Endothelial cell of umbilical vein (primary cell): ENCODE measurements at regions not wholly inside any gene's neighbourhood (a gene's known extent, or its start where the extent isn't known, plus 50 kb on each side); places are given as distances from the start of the nearest gene placed in this dataset.

Source experiments
- BruUV-seq: library from RNA; stranded (reverse); fragments of 400-500 nt; replicated peaks from 2 replicates; lab custom pipeline; 2021; lab: Mats Ljungman, UMichigan
- CTCF ChIA-PET: fragments of 300-600, 350-600 bp; sonication (Branson Sonifier 250); formaldehyde crosslinking; loops from one replicate; lab custom pipeline; 2021; ENCODE audit warnings: antibody characterized with exemption, inconsistent platforms; lab: Charles Lee
- POLR2A ChIA-PET: fragments of 300-600, 350-600 bp; sonication (Branson Sonifier 250); formaldehyde crosslinking; loops from one replicate; lab custom pipeline; 2021; ENCODE audit warnings: antibody characterized with exemption, inconsistent platforms; lab: Charles Lee
- DNase-seq: peaks from one replicate; pipeline ENCODE4 v3.0.0-alpha.2; 2011; ENCODE audit warnings: low read depth, low spot score
- FAIRE-seq: peaks from 2 replicates; lab custom pipeline; 2011; peaks lifted over from hg19 to GRCh38; lab: Jason Lieb, UNC
- H2AFZ ChIP-seq: 2 replicates; pipeline ENCODE4 v1.6.0; 2012; ENCODE audit warnings: low read depth, low read length, control low read depth, inconsistent platforms
- H3K27ac ChIP-seq: 2 replicates; pipeline ENCODE4 v1.5.1; 2011; ENCODE audit warnings: low read depth, mild to moderate bottlenecking, control low read depth, low read length, moderate library complexity; ENCODE audit not compliant: insufficient read depth
- H3K27me3 ChIP-seq, 2 experiments: 2 replicates each; pipeline versions ENCODE4 v1.6.0 to v1.6.1; 2011; ENCODE audit warnings: low read length in 2 of 2, mixed read lengths in 1 of 2; ENCODE audit not compliant: control insufficient read depth in 2 of 2, insufficient read depth in 2 of 2
- H3K36me3 ChIP-seq, 2 experiments: 2 replicates in 1 of 2; 3 replicates in 1 of 2; pipeline ENCODE4 v1.5.1; 2011; ENCODE audit warnings: low read length in 2 of 2, mild to moderate bottlenecking in 1 of 2, moderate library complexity in 1 of 2; ENCODE audit not compliant: control insufficient read depth in 2 of 2, insufficient read depth in 2 of 2; ENCODE audit errors: extremely low read depth in 1 of 2
- H3K4me1 ChIP-seq: 3 replicates; pipeline ENCODE4 v1.5.1; 2011; ENCODE audit warnings: mild to moderate bottlenecking, low read length; ENCODE audit not compliant: control insufficient read depth, insufficient read depth; ENCODE audit errors: extremely low read depth
- H3K4me2 ChIP-seq: 2 replicates; pipeline ENCODE4 v1.6.1; 2011; ENCODE audit warnings: low read length, control low read depth, mixed read lengths; ENCODE audit not compliant: insufficient read depth
- H3K4me3 ChIP-seq, 3 experiments: fragments of 200-600 bp in 1 of 3; sonication (generic), shearing (Covaris generic) in 1 of 3; replicated peaks in 1 of 3; 2 replicates each; pipeline ENCODE4 v1.5.1; 2011 to 2016; ENCODE audit warnings: control low read depth in 3 of 3, low read length in 3 of 3, mild to moderate bottlenecking in 2 of 3, inconsistent platforms in 1 of 3, low read depth in 1 of 3, moderate library complexity in 1 of 3; ENCODE audit not compliant: insufficient read depth in 1 of 3
- H3K79me2 ChIP-seq: 2 replicates; pipeline ENCODE4 v1.6.0; 2012; ENCODE audit warnings: low read length, inconsistent platforms; ENCODE audit not compliant: control insufficient read depth, insufficient read depth
- H3K9ac ChIP-seq: replicated peaks from 2 replicates; pipeline ENCODE3; 2011; ENCODE audit warnings: low read length, control low read depth; ENCODE audit not compliant: insufficient read depth; ENCODE audit errors: extremely low read depth
- H3K9me1 ChIP-seq: replicated peaks from 3 replicates; pipeline ENCODE4 v1.6.0; 2011; ENCODE audit warnings: mild to moderate bottlenecking, low read length; ENCODE audit not compliant: control insufficient read depth, insufficient read depth; ENCODE audit errors: extremely low read depth
- H3K9me3 ChIP-seq: replicated peaks from 2 replicates; pipeline ENCODE4 v1.5.1; 2012; ENCODE audit warnings: low read length, inconsistent platforms; ENCODE audit not compliant: control insufficient read depth, insufficient read depth
- H4K20me1 ChIP-seq: replicated peaks from 2 replicates; pipeline ENCODE3; 2011; ENCODE audit warnings: mild to moderate bottlenecking, low read length; ENCODE audit not compliant: control insufficient read depth, insufficient read depth; ENCODE audit errors: extremely low read depth
- EZH2 ChIP-seq: IDR thresholded peaks from 2 replicates; pipeline ENCODE4 v1.6.1; 2012; ENCODE audit warnings: borderline replicate concordance, low read depth, mild to moderate bottlenecking, moderate library complexity, low read length, inconsistent platforms; ENCODE audit not compliant: severe bottlenecking
- FOS ChIP-seq: IDR thresholded peaks from 2 replicates; pipeline ENCODE4 v1.6.1; 2011; ENCODE audit warnings: mild to moderate bottlenecking, low read length, moderate library complexity, borderline replicate concordance; ENCODE audit not compliant: insufficient read depth
- GATA2 ChIP-seq: IDR thresholded peaks from 2 replicates; pipeline ENCODE4 v1.7.0; 2011; ENCODE audit warnings: low read depth, mild to moderate bottlenecking, moderate library complexity, mixed read lengths, low read length; ENCODE audit not compliant: insufficient read length, insufficient read depth
- JUN ChIP-seq: IDR thresholded peaks from 2 replicates; pipeline ENCODE4 v1.6.1; 2011; ENCODE audit warnings: borderline replicate concordance, low read depth; ENCODE audit not compliant: insufficient read length, insufficient read depth
- MYC ChIP-seq: IDR thresholded peaks from one replicate; pipeline ENCODE4 v1.6.1; 2011; ENCODE audit warnings: mild to moderate bottlenecking, low read depth, low read length
- POLR2A ChIP-seq: IDR thresholded peaks from 2 replicates; pipeline ENCODE4 v1.6.1; 2012; ENCODE audit warnings: low read depth, mild to moderate bottlenecking, control low read depth, low read length
- POLR2AphosphoS5 ChIP-seq: IDR thresholded peaks from 2 replicates; pipeline ENCODE4 v1.6.1; 2012; ENCODE audit warnings: low read depth, mild to moderate bottlenecking, control low read depth, low read length, moderate library complexity; ENCODE audit not compliant: insufficient read depth
- dilution Hi-C: fragments of 300-500 bp; cut with MboI; formaldehyde crosslinking; loops from one replicate; pipeline ENCODE4 v1.15.0; 2019; ENCODE audit warnings: low sequenced_read_pairs; ENCODE audit not compliant: extremely low pct_ligation_motif_present
- intact Hi-C: fragments of 100-400 bp; cut with micrococcal nuclease; formaldehyde crosslinking; loops from one replicate; pipeline ENCODE4 v1.10.0; 2022
- TF ChIP-seq, protein P1 (sequence below): IDR thresholded peaks from 2 replicates; pipeline ENCODE4 v1.6.1; 2011; ENCODE audit not compliant: insufficient read depth, insufficient read length
- TF ChIP-seq, protein P2 (sequence below), 2 donors: IDR thresholded peaks; 1 replicate in 1 of 2; 2 replicates in 1 of 2; pipeline ENCODE4 v1.5.1; 2011; ENCODE audit warnings: low read length in 2 of 2, mild to moderate bottlenecking in 2 of 2, moderate library complexity in 2 of 2, control low read depth in 1 of 2, inconsistent platforms in 1 of 2, low read depth in 1 of 2; ENCODE audit not compliant: insufficient read depth in 1 of 2; ENCODE audit errors: extremely low read depth in 1 of 2

DNA sequence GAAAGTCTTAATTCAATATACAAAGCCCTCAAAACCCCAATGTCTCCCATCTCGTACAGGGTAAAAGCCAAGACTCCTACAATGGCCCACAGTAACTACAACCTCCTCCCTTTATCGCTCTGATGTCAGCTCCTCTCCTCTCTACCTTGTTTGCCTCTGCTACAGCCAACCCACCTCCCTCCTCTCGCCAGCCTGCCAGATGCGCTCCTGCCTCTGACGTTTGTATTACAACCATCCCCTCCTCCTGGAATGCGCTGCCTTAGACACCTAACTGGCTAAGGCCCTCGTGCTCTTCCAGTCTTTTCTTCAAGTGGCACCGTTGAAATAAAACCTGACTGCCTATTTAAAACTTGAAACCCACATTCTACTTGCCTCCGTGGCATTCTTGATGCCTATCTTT is 115.3 kb upstream of the MYO3A start:
- FAIRE-seq, result no peak
- CTCF ChIA-PET, result no interaction called here
- Histone ChIP-seq H3K79me2 (no peaks in the 10 kb centered on the region), H3K9me3 (no peaks in the 10 kb centered on the region), H3K4me1 (no peaks in the 10 kb centered on the region), H3K27me3 (no peaks in the 10 kb centered on the region), H3K4me2 (no peak overlapping the region), H2AFZ (no peak overlapping the region), H3K9ac (no peak overlapping the region), H3K36me3 (no peaks in the 10 kb centered on the region), H3K4me3 (no peak overlapping the region), H3K9me1 (no peaks in the 10 kb centered on the region), H3K27ac (no peak overlapping the region), H4K20me1 (no peaks in the 10 kb centered on the region)
- TF ChIP-seq EZH2 (no peak), POLR2AphosphoS5 (no peak), JUN (no peak), FOS (no peak), MYC (no peak), GATA2 (no peak), POLR2A (no peak)
- TF ChIP-seq, protein P1, sequence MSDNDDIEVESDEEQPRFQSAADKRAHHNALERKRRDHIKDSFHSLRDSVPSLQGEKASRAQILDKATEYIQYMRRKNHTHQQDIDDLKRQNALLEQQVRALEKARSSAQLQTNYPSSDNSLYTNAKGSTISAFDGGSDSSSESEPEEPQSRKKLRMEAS, result no peak
- TF ChIP-seq, protein P2, sequence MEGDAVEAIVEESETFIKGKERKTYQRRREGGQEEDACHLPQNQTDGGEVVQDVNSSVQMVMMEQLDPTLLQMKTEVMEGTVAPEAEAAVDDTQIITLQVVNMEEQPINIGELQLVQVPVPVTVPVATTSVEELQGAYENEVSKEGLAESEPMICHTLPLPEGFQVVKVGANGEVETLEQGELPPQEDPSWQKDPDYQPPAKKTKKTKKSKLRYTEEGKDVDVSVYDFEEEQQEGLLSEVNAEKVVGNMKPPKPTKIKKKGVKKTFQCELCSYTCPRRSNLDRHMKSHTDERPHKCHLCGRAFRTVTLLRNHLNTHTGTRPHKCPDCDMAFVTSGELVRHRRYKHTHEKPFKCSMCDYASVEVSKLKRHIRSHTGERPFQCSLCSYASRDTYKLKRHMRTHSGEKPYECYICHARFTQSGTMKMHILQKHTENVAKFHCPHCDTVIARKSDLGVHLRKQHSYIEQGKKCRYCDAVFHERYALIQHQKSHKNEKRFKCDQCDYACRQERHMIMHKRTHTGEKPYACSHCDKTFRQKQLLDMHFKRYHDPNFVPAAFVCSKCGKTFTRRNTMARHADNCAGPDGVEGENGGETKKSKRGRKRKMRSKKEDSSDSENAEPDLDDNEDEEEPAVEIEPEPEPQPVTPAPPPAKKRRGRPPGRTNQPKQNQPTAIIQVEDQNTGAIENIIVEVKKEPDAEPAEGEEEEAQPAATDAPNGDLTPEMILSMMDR (IDR thresholded peaks at IDR 0.05; ENCODE audit: extremely low read depth in 1 of 2, insufficient read depth in 1 of 2, low read depth in 1 of 2, low read length in 2 of 2), result no peak
- no TSS peak for BruUV-seq
- dilution Hi-C loops, result no loop called here
- POLR2A ChIA-PET, result no interaction called here
- intact Hi-C loops, result no loop called here
- DNase-seq, result no peak
